T47D (cell line): ENCODE measurements at regions not wholly inside any gene's neighbourhood (a gene's known extent, or its start where the extent isn't known, plus 50 kb on each side); places are given as distances from the start of the nearest gene placed in this dataset.

Experiments
- DNase-seq, 2 experiments: peaks; one replicate each; pipeline versions ENCODE4 v3.0.0 to v3.0.0-alpha.2; 2011 to 2012; ENCODE audit warnings: low read depth in 1 of 2, low spot score in 1 of 2
- JUND ChIP-seq: IDR thresholded peaks from 2 replicates; pipeline ENCODE4 v1.6.1; 2012; ENCODE audit warnings: low read depth
- in situ Hi-C: cut with HindIII; loops from 2 replicates; pipeline ENCODE4 v1.10.0; 2016; ENCODE audit warnings: low sequenced_read_pairs, low pct_unique_long_range_greater_than_20kb

GRCh38 chr16:51392521-51393187, 241.6 kb upstream of the SALL1 start:
- in situ Hi-C loops: no loop called here
- TF ChIP-seq JUND: no peak
- no peak for DNase-seq

DNA sequence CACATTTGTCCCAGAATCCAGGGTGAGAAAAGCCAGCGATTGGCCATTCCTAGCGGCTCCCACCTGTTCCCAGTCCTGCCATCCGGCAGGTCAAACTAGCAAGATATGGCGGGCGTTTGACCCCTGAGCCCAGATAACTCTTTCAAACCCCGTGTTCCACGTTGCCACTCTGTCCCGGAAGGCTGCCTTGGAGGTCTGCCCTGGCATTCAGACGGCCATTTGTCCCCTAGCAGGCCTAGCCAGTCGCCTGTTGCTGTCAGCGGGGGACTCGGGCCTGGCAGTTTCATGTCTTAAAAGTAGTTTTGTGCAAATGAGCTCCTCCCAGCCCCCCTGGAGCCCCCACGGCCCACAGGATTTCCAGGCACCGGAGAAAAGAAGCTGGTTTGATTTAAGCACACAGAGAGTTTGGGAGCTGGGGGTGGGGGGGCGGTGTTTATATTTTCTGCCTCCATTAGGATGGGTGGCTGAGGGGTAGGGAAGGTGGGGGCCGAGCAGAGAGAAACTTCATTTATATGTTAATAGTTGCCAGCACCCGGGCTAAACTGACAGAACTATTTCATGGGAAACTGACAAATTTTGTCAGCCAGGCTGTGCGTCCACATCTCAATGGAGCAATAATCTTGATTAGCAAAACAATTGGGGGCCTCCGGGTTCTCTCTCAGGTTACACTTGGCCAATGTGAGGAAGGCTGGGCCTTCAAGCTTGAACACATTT, 240.9 kb upstream of the SALL1 start:
- in situ Hi-C loops: no loop called here
- no peak for TF ChIP-seq JUND
- DNase-seq: no peak

GRCh38 chr16:51390877-51391276, 239.8 kb upstream of the SALL1 start:
- in situ Hi-C loops: no loop called here
- TF ChIP-seq JUND: no peak
- no peak for DNase-seq

DNA sequence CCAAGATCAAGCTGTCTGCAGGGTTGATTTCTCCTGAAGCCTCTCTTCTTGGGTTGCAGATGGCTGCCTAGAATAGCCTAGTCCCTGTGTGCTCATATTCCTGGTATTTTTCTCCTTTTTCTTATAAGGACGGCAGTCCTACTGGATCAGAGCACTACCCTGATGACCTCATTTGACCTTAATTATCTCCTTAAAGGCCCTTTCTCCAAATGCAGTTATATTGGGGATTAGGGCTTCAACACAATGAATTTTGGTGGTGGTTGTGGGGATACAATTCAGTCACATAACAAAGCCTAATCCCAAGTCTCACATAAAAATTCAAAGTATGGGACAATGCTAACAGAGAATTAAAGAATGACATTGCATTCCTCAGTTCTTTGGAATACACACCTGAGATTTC, 238.8 kb upstream of the SALL1 start:
- TF ChIP-seq JUND: no peak
- DNase-seq: no peak
- in situ Hi-C loops: no loop called here

DNA sequence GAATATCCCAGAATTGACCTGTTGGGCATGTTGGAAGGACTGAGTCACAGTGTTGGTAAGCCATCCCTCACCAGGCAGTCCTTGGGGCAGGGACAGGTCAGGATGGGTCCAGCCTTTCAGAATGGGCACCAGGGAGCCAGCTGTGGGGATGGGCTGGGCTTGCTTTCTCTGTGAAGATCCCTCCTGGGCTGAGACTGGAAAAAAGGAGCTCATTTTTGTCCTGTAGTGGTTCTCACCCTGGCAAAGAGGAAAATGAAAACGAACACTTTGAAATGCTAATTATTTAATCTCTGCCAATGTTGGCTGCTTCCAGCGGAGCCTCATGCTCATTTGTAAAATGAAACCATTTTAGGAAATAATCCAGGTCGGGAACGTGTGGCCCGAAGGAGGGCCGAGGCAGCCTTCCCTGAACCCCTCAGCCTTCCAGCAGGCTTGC, 237.5 kb upstream of the SALL1 start:
- in situ Hi-C loops: no loop called here
- DNase-seq: no peak
- no peak for TF ChIP-seq JUND

DNA sequence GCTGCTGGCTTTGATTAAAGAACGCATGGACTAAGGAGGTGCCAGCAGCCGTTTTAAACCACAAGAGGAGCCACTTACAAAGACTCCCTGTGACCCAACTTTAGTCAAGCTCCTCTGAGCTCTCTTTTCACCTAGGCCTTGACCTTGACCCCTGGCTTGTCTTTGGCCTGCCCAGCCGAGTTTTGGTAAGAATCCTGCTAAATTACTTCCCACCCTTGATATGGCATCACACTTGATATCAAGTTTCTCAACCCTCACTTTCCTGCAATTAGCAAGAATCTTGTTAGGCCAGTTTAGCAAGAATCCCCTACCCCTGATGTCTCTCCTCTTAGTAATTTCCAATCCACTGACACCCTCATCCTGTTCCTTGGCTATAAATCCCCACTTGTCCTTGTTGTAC, 232.8 kb upstream of the SALL1 start:
- in situ Hi-C loops: no loop called here
- DNase-seq: no peak
- no peak for TF ChIP-seq JUND

GRCh38 chr16:51382940-51383339, 231.9 kb upstream of the SALL1 start:
- TF ChIP-seq JUND: no peak

GRCh38 chr16:51382211-51382610, 231.1 kb upstream of the SALL1 start:
- TF ChIP-seq JUND: no peak
- no peak for DNase-seq
- in situ Hi-C loops: no loop called here

More at GRCh38 chr16:51382940-51383339, 231.9 kb upstream of the SALL1 start:
- DNase-seq: no peak
- in situ Hi-C loops: no loop called here

GRCh38 chr16:51376080-51376479, 225.0 kb upstream of the SALL1 start:
- no peak for TF ChIP-seq JUND
- no peak for DNase-seq
- in situ Hi-C loops: no loop called here

DNA sequence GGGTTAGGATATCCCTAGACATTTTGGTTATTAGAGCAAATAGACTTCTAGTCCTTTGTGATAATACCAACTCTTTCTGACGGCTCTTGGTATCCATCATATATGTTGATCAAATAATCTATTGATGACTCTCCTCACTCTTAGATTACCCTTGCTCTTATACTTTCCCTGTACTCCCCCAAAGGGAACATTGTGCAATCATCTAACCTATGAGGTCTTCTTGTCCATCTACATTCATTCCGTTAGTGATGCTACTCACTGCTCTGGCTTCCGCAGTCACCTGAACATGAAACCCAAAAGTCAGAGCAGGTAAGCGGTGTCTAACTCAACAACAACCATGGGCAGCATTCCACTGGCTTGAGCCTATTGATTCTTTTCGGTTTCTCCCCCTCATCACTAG, 223.7 kb upstream of the SALL1 start:
- TF ChIP-seq JUND: no peak
- no peak for DNase-seq
- in situ Hi-C loops: no loop called here

- no peak for TF ChIP-seq JUND
- no peak for DNase-seq
Measured at GRCh38 chr16:51374346-51374745, 223.3 kb upstream of the SALL1 start.

GRCh38 chr16:51365715-51366114, 214.6 kb upstream of the SALL1 start:
- in situ Hi-C loops: no loop called here
- no peak for TF ChIP-seq JUND
- DNase-seq: no peak

More at GRCh38 chr16:51374346-51374745, 223.3 kb upstream of the SALL1 start:
- in situ Hi-C loops: no loop called here

GRCh38 chr16:51359141-51359955, 208.3 kb upstream of the SALL1 start:
- TF ChIP-seq JUND: no peak
- DNase-seq: no peak
- in situ Hi-C loops: no loop called here
